ENCODE measurements at regions not wholly inside any gene's neighbourhood (a gene's known extent, or its start where the extent isn't known, plus 50 kb on each side); places are given as distances from the start of the nearest gene placed in this dataset.

GRCh38 chr6:23097566-23097965 is 528.2 kb downstream of the HDGFL1 start:
- Histone ChIP-seq H3K4me1 (no peaks in the 10 kb centered on the region), H3K27me3 (no peaks in the 10 kb centered on the region), H3K27ac (no peak overlapping the region), H3K9me3 (peaks cover 3% of the 10 kb centered on the region), H3K4me3 (no peak overlapping the region), H3K36me3 (no peaks in the 10 kb centered on the region)
- intact Hi-C loops (cut with DNase I), result no loop called here
- ATAC-seq (no peak), DNase-seq (no peak)
- no peak for TF ChIP-seq CTCF (IDR thresholded peaks at IDR 0.05)

- no peaks in the 10 kb centered on the region for H3K9me3 ChIP-seq
- H3K4me3 ChIP-seq, result no peak overlapping the region
- H3K4me1 ChIP-seq, result no peaks in the 10 kb centered on the region
- intact Hi-C loops (cut with DNase I), result no loop called here
- ATAC-seq, result no peak
- H3K36me3 ChIP-seq, result no peaks in the 10 kb centered on the region
- no peak overlapping the region for H3K27ac ChIP-seq
- DNase-seq, result no peak
- TF ChIP-seq CTCF (IDR thresholded peaks at IDR 0.05), result no peak
- no peaks in the 10 kb centered on the region for H3K27me3 ChIP-seq
These were observed 537.6 kb downstream of the HDGFL1 start for GRCh38 chr6:23106951-23107350.

GRCh38 chr6:23111984-23112383 is 542.6 kb downstream of the HDGFL1 start:
- ATAC-seq (no peak), DNase-seq (no peak)
- TF ChIP-seq CTCF (IDR thresholded peaks at IDR 0.05), result no peak
- Histone ChIP-seq H3K27ac (no peak overlapping the region), H3K4me1 (no peaks in the 10 kb centered on the region), H3K36me3 (no peaks in the 10 kb centered on the region), H3K9me3 (no peaks in the 10 kb centered on the region), H3K27me3 (no peaks in the 10 kb centered on the region), H3K4me3 (no peak overlapping the region)
- intact Hi-C loops (cut with DNase I), result no loop called here

- intact Hi-C loops (cut with DNase I), result no loop called here
- Histone ChIP-seq H3K4me3 (no peak overlapping the region), H3K4me1 (no peaks in the 10 kb centered on the region), H3K27me3 (no peaks in the 10 kb centered on the region), H3K36me3 (no peaks in the 10 kb centered on the region), H3K9me3 (no peaks in the 10 kb centered on the region), H3K27ac (no peak overlapping the region)
- no peak for ATAC-seq
- DNase-seq, result no peak
- TF ChIP-seq CTCF (IDR thresholded peaks at IDR 0.05), result no peak
These were observed 545.6 kb downstream of the HDGFL1 start for GRCh38 chr6:23114812-23115504.

GRCh38 chr6:23137611-23138010 is 568.2 kb downstream of the HDGFL1 start:
- ATAC-seq, result no peak
- intact Hi-C loops (cut with DNase I), result no loop called here
- no peak for DNase-seq

More at GRCh38 chr6:23137611-23138010, 568.2 kb downstream of the HDGFL1 start:
- H3K9me3 ChIP-seq, result no peaks in the 10 kb centered on the region
- H3K4me1 ChIP-seq, result no peaks in the 10 kb centered on the region
- no peak overlapping the region for H3K27ac ChIP-seq
- H3K27me3 ChIP-seq, result no peaks in the 10 kb centered on the region
- H3K36me3 ChIP-seq, result no peaks in the 10 kb centered on the region
- no peak for TF ChIP-seq CTCF (IDR thresholded peaks at IDR 0.05)
- no peak overlapping the region for H3K4me3 ChIP-seq
